ENCODE measurements at regions not wholly inside any gene's neighbourhood (a gene's known extent, or its start where the extent isn't known, plus 50 kb on each side); places are given as distances from the start of the nearest gene placed in this dataset.

- WGBS (ENCODE audit: insufficient coverage): 51% methylated on average over 6 of the region's 7 CpGs
Measured at GRCh38 chr5:154627698-154628678, 127.2 kb upstream of the LARP1 start.

DNA sequence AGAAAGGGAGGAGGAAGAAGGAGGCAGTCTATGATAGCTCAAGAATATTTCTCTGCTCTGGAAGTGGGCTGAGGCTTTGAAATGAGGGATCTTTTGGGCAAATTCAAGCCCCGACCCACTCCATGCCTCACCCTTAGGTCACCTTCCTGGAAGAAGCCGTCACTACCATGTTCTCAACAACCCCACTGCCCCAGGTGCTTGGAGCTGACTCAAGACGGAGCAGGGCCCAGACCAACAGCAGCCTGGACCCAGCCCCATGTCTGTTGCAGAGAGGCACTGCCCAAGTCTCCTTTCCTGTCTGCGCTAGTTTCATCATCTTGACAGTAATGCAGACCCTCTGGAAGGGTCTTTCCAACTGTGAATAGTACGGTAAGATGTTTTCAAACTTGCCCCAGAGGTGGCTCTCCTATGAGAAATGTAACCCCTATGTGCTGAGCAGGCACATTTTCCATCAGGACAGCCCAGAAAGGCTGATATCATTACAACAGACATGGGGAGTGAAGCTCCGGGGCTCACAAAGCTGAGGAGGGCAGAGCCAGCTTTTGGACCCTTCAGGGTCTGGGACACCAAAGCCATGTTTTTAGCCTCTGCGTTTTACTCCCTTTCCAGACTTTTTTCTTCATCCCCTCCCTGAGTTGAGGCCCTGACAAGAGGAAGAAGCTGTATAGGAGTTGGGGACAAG lies 128.2 kb upstream of the LARP1 start:
- no peak overlapping the region for H3K4me3 ChIP-seq (ENCODE audit: low read depth, low read length)
- no peaks in the 10 kb centered on the region for H3K36me3 ChIP-seq (ENCODE audit: control insufficient read depth, insufficient read depth, low read length)
- H3K27me3 ChIP-seq (ENCODE audit: control insufficient read depth, insufficient read depth, low read length): no peaks in the 10 kb centered on the region
- H3K4me1 ChIP-seq (ENCODE audit: control insufficient read depth, insufficient read depth, low read length): no peaks in the 10 kb centered on the region
- no peak overlapping the region for H3K27ac ChIP-seq (ENCODE audit: low read depth, low read length)
- H3K9me3 ChIP-seq (ENCODE audit: control insufficient read depth, insufficient read depth, low read length): peaks cover 2% of the 10 kb centered on the region
- DNase-seq (ENCODE audit: low read depth in 4 of 6, low spot score in 6 of 6): no peak
- 87% methylated on average over 6 of the region's 7 CpGs for WGBS (ENCODE audit: insufficient coverage)

More at GRCh38 chr5:154627698-154628678, 127.2 kb upstream of the LARP1 start:
- H3K9me3 ChIP-seq (ENCODE audit: control insufficient read depth, insufficient read depth, low read length): peaks cover 2% of the 10 kb centered on the region
- no peak for DNase-seq (ENCODE audit: low read depth in 4 of 6, low spot score in 6 of 6)
- no peak overlapping the region for H3K4me3 ChIP-seq (ENCODE audit: low read depth, low read length)
- H3K27me3 ChIP-seq (ENCODE audit: control insufficient read depth, insufficient read depth, low read length): no peaks in the 10 kb centered on the region
- H3K27ac ChIP-seq (ENCODE audit: low read depth, low read length): no peak overlapping the region
- no peaks in the 10 kb centered on the region for H3K4me1 ChIP-seq (ENCODE audit: control insufficient read depth, insufficient read depth, low read length)
- H3K36me3 ChIP-seq (ENCODE audit: control insufficient read depth, insufficient read depth, low read length): no peaks in the 10 kb centered on the region

DNA sequence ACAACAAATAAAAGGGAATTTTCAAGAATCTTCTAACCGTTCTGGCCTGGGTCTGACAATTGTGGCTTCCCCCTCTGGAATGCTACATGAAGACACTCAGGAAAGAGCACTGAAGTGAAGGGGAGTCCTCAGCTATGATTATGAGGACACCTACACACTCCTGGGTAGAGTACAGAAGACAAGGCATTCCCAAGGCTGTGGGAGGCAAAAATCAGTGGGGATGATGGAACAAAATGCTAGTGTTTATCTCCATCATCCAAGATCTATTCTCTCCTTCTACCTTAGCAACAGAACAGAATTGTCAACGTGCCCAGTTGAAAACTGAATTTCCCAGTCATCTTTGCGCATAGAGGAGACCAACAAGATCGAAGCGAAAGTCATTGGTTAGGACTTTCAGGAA lies 130.1 kb upstream of the LARP1 start:
- Histone ChIP-seq H3K27ac (ENCODE audit: low read depth, low read length) (no peak overlapping the region), H3K4me1 (ENCODE audit: control insufficient read depth, insufficient read depth, low read length) (no peaks in the 10 kb centered on the region), H3K36me3 (ENCODE audit: control insufficient read depth, insufficient read depth, low read length) (no peaks in the 10 kb centered on the region), H3K27me3 (ENCODE audit: control insufficient read depth, insufficient read depth, low read length) (no peaks in the 10 kb centered on the region), H3K9me3 (ENCODE audit: control insufficient read depth, insufficient read depth, low read length) (peaks cover 2% of the 10 kb centered on the region), H3K4me3 (ENCODE audit: low read depth, low read length) (no peak overlapping the region)
- 94% methylated on average over 4 of the region's 5 CpGs for WGBS (ENCODE audit: insufficient coverage)
- no peak for DNase-seq (ENCODE audit: low read depth in 4 of 6, low spot score in 6 of 6)

DNA sequence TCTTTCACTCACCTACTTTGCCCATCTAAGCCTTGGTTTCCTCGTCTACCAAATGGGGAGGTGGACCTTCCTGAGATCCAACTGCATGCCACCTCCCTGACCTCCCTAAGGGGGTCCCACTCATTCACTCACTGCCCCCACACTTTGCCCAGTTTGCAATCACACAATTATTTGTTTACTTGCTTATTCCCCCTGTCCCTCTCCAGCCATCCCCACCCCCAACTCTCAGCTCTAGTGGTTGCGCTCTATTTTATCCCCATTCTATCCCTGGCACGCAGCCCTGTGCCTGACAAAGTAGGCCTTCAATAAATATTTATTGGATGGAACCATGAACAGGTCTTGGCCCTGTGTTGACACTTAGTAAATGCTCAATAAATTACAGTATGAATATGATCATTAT lies 130.8 kb upstream of the LARP1 start:
- Histone ChIP-seq H3K27ac (ENCODE audit: low read depth, low read length) (no peak overlapping the region), H3K4me3 (ENCODE audit: low read depth, low read length) (no peak overlapping the region), H3K4me1 (ENCODE audit: control insufficient read depth, insufficient read depth, low read length) (no peaks in the 10 kb centered on the region), H3K27me3 (ENCODE audit: control insufficient read depth, insufficient read depth, low read length) (no peaks in the 10 kb centered on the region), H3K36me3 (ENCODE audit: control insufficient read depth, insufficient read depth, low read length) (no peaks in the 10 kb centered on the region), H3K9me3 (ENCODE audit: control insufficient read depth, insufficient read depth, low read length) (peaks cover 2% of the 10 kb centered on the region)
- 89% methylated on average over 1 of the region's 3 CpGs for WGBS (ENCODE audit: insufficient coverage)
- no peak for DNase-seq (ENCODE audit: low read depth in 4 of 6, low spot score in 6 of 6)

- Histone ChIP-seq H3K27me3 (ENCODE audit: control insufficient read depth, insufficient read depth, low read length) (peaks cover 5% of the 10 kb centered on the region), H3K27ac (ENCODE audit: low read depth, low read length) (no peak overlapping the region), H3K4me1 (ENCODE audit: control insufficient read depth, insufficient read depth, low read length) (no peaks in the 10 kb centered on the region), H3K36me3 (ENCODE audit: control insufficient read depth, insufficient read depth, low read length) (no peaks in the 10 kb centered on the region), H3K4me3 (ENCODE audit: low read depth, low read length) (no peak overlapping the region), H3K9me3 (ENCODE audit: control insufficient read depth, insufficient read depth, low read length) (no peaks in the 10 kb centered on the region)
- DNase-seq (ENCODE audit: low read depth in 4 of 6, low spot score in 6 of 6): no peak
- 67% methylated on average over 1 of the region's 1 CpG for WGBS (ENCODE audit: insufficient coverage)
Measured at GRCh38 chr5:154620411-154620810, 134.8 kb upstream of the LARP1 start.

DNA sequence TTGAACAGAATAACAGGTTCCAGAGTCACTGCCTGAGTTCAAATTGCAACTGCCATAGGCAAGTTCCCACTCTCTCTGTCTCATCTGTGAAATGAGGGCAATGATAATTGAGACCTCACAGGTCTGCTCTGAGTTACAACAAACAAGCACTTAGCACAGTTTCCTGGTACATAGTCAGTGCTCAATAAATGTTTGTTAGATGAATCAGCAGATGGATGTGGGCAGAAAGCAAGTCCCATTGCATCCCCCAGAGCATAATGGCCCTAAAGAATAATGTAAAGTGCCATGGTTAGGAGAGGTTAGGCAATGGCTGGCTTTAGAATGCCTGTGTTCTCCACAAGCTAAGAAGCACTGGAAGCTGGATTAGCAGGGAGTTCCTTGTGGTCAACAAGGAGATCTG lies 136.5 kb upstream of the LARP1 start:
- H3K36me3 ChIP-seq (ENCODE audit: control insufficient read depth, insufficient read depth, low read length): no peaks in the 10 kb centered on the region
- no peaks in the 10 kb centered on the region for H3K4me1 ChIP-seq (ENCODE audit: control insufficient read depth, insufficient read depth, low read length)
- no peaks in the 10 kb centered on the region for H3K9me3 ChIP-seq (ENCODE audit: control insufficient read depth, insufficient read depth, low read length)
- H3K27me3 ChIP-seq (ENCODE audit: control insufficient read depth, insufficient read depth, low read length): peaks cover 11% of the 10 kb centered on the region
- no peak for DNase-seq (ENCODE audit: low read depth in 4 of 6, low spot score in 6 of 6)
- no peak overlapping the region for H3K27ac ChIP-seq (ENCODE audit: low read depth, low read length)
- H3K4me3 ChIP-seq (ENCODE audit: low read depth, low read length): no peak overlapping the region

DNA sequence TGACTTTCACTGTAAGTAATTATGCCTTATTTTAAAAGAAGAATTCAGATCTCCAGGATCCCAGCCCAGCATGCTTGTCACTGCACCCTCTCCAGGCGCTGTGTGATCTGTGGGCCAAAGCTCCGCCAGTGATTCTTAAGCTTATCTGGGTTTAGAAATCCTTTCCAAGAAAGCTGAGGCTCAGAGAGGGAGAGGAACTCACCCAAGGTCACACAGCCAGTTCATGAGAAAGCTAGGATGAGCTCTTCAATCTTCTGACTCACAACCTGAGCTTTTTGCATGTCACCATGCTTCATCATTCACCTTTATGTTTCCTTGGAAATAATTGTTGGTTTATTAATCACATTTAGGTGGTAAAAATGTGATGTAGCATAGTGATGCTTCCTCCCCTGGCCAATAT lies 136.6 kb upstream of the HAND1 start:
- 71% methylated on average over 2 of the region's 2 CpGs for WGBS (ENCODE audit: insufficient coverage)
- DNase-seq (ENCODE audit: low read depth in 4 of 6, low spot score in 6 of 6): no peak
- H3K4me3 ChIP-seq (ENCODE audit: low read depth, low read length): no peak overlapping the region
- no peaks in the 10 kb centered on the region for H3K9me3 ChIP-seq (ENCODE audit: control insufficient read depth, insufficient read depth, low read length)
- no peaks in the 10 kb centered on the region for H3K36me3 ChIP-seq (ENCODE audit: control insufficient read depth, insufficient read depth, low read length)
- no peak overlapping the region for H3K27ac ChIP-seq (ENCODE audit: low read depth, low read length)
- peaks cover 45% of the 10 kb centered on the region for H3K27me3 ChIP-seq (ENCODE audit: control insufficient read depth, insufficient read depth, low read length)
- H3K4me1 ChIP-seq (ENCODE audit: control insufficient read depth, insufficient read depth, low read length): peaks cover 18% of the 10 kb centered on the region

GRCh38 chr5:154614125-154614524 lies 136.1 kb upstream of the HAND1 start:
- no peak overlapping the region for H3K27ac ChIP-seq (ENCODE audit: low read depth, low read length)
- H3K36me3 ChIP-seq (ENCODE audit: control insufficient read depth, insufficient read depth, low read length): no peaks in the 10 kb centered on the region
- peaks cover 50% of the 10 kb centered on the region for H3K27me3 ChIP-seq (ENCODE audit: control insufficient read depth, insufficient read depth, low read length)
- no peak for DNase-seq (ENCODE audit: low read depth in 4 of 6, low spot score in 6 of 6)
- no peaks in the 10 kb centered on the region for H3K9me3 ChIP-seq (ENCODE audit: control insufficient read depth, insufficient read depth, low read length)
- H3K4me1 ChIP-seq (ENCODE audit: control insufficient read depth, insufficient read depth, low read length): peaks cover 18% of the 10 kb centered on the region
- H3K4me3 ChIP-seq (ENCODE audit: low read depth, low read length): no peak overlapping the region
- no CpG with 5 or more reads among the region's 1 CpG for WGBS (ENCODE audit: insufficient coverage)

DNA sequence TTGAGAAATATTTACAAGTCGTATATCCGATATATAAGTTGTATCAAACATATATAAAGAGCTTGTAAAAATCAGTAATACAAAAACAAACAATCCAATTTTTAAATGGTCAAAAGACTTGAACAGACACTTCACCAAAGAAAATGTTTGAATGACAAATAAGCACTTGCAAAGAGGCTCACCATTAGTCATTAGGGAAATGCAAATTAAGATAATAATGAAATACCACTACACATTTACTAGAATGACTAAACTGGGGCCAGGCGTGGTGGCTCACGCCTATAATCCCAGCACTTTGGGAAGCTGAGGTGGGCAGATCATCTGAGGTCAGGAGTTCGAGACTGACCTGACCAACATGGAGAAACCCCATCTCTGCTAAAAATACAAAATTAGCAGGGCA lies 134.6 kb upstream of the HAND1 start:
- H3K4me1 ChIP-seq (ENCODE audit: control insufficient read depth, insufficient read depth, low read length): peaks cover 18% of the 10 kb centered on the region
- no peak overlapping the region for H3K4me3 ChIP-seq (ENCODE audit: low read depth, low read length)
- H3K9me3 ChIP-seq (ENCODE audit: control insufficient read depth, insufficient read depth, low read length): no peaks in the 10 kb centered on the region
- peaks cover 57% of the 10 kb centered on the region for H3K27me3 ChIP-seq (ENCODE audit: control insufficient read depth, insufficient read depth, low read length)
- no peaks in the 10 kb centered on the region for H3K36me3 ChIP-seq (ENCODE audit: control insufficient read depth, insufficient read depth, low read length)
- no CpG with 5 or more reads among the region's 5 CpGs for WGBS (ENCODE audit: insufficient coverage)
- no peak for DNase-seq (ENCODE audit: low read depth in 4 of 6, low spot score in 6 of 6)
- H3K27ac ChIP-seq (ENCODE audit: low read depth, low read length): no peak overlapping the region
